Activated CD4-positive, alpha-beta T cell treated with anti-CD3 and anti-CD28 coated beads for 36 hours (primary cell): ENCODE measurements at regions not wholly inside any gene's neighbourhood (a gene's known extent, or its start where the extent isn't known, plus 50 kb on each side); places are given as distances from the start of the nearest gene placed in this dataset.

Experiments used
- ATAC-seq: fragments of 200-7000 bp; cut with Tn5 transposase; one replicate; pipeline ENCODE4 v1.10.0; 2021; ENCODE audit warnings: mild to moderate bottlenecking, moderate library complexity
- CTCF ChIA-PET: fragments of 350-600 bp; sonication (Branson Sonifier 250); formaldehyde crosslinking; loops from one replicate; lab custom pipeline; 2021; ENCODE audit warnings: antibody characterized with exemption; lab: Charles Lee
- POLR2A ChIA-PET: fragments of 350-600 bp; sonication (Branson Sonifier 250); formaldehyde crosslinking; loops from one replicate; lab custom pipeline; 2021; ENCODE audit warnings: antibody characterized with exemption, inconsistent platforms; lab: Charles Lee
- DNase-seq: peaks from one replicate; pipeline ENCODE4 v3.0.0-alpha.2; 2020
- H3K27ac Mint-ChIP-seq: one replicate; pipeline ENCODE4 v1.8.0; 2021; ENCODE audit warnings: mixed read lengths
- H3K27me3 Mint-ChIP-seq: one replicate; pipeline ENCODE4 v1.8.0; 2021; ENCODE audit warnings: mixed read lengths
- H3K36me3 Mint-ChIP-seq: one replicate; pipeline ENCODE4 v1.8.0; 2021; ENCODE audit warnings: low read depth, mixed read lengths
- H3K4me1 Mint-ChIP-seq: one replicate; pipeline ENCODE4 v1.8.0; 2021; ENCODE audit warnings: mixed read lengths
- H3K4me3 Mint-ChIP-seq: one replicate; pipeline ENCODE4 v1.8.0; 2021; ENCODE audit warnings: mild to moderate bottlenecking, moderate library complexity, mixed read lengths
- H3K9me3 Mint-ChIP-seq: one replicate; pipeline ENCODE4 v1.8.0; 2021; ENCODE audit warnings: low read depth, mixed read lengths
- intact Hi-C, 2 experiments: fragments of 100-400 bp; cut with DNase I in 1 of 2; cut with micrococcal nuclease in 1 of 2; formaldehyde crosslinking; loops; one replicate each; pipeline versions ENCODE4 v1.14.2 to v1.15.1; 2022 to 2024; cut with DNase I, micrococcal nuclease

- no peak for ATAC-seq
- intact Hi-C loops = no loop called here
- H3K36me3 Mint-ChIP-seq = no peaks in the 10 kb centered on the region
- DNase-seq = no peak
- H3K27ac Mint-ChIP-seq = no peak overlapping the region
- H3K4me1 Mint-ChIP-seq = no peaks in the 10 kb centered on the region
- H3K4me3 Mint-ChIP-seq = no peak overlapping the region
- ChIA-PET CTCF (no interaction called here), POLR2A (no interaction called here)
- H3K9me3 Mint-ChIP-seq = no peaks in the 10 kb centered on the region
- H3K27me3 Mint-ChIP-seq = peaks cover 2% of the 10 kb centered on the region
These were observed 156.2 kb upstream of the JARID2 start for GRCh38 chr6:15089569-15090144.

- H3K36me3 Mint-ChIP-seq = no peaks in the 10 kb centered on the region
- no peak overlapping the region for H3K4me3 Mint-ChIP-seq
- H3K27ac Mint-ChIP-seq = no peak overlapping the region
- intact Hi-C loops = no loop called here
- peaks cover 2% of the 10 kb centered on the region for H3K27me3 Mint-ChIP-seq
- ATAC-seq (no peak), DNase-seq (no peak)
- POLR2A ChIA-PET = no interaction called here
- H3K4me1 Mint-ChIP-seq = no peaks in the 10 kb centered on the region
- CTCF ChIA-PET = no interaction called here
- no peaks in the 10 kb centered on the region for H3K9me3 Mint-ChIP-seq
These were observed 155.7 kb upstream of the JARID2 start for GRCh38 chr6:15090145-15090579.

- POLR2A ChIA-PET = interaction anchor here (0.6 kb wide), 1 partner anchor 592 kb away, joined by 4 read pairs; no protein-coding TSS in a partner anchor
- CTCF ChIA-PET = no interaction called here
- intact Hi-C loops = no loop called here
- no peak overlapping the region for H3K27ac Mint-ChIP-seq
- H3K27me3 Mint-ChIP-seq = peaks cover 2% of the 10 kb centered on the region
- no peaks in the 10 kb centered on the region for H3K9me3 Mint-ChIP-seq
- DNase-seq (no peak), ATAC-seq (no peak)
- H3K36me3 Mint-ChIP-seq = no peaks in the 10 kb centered on the region
- no peaks in the 10 kb centered on the region for H3K4me1 Mint-ChIP-seq
- H3K4me3 Mint-ChIP-seq = no peak overlapping the region
These were observed 155.0 kb upstream of the JARID2 start for GRCh38 chr6:15090745-15091384.

- H3K4me1 Mint-ChIP-seq = peaks cover 4% of the 10 kb centered on the region
- intact Hi-C loops = no loop called here
- no peak overlapping the region for H3K27ac Mint-ChIP-seq
- ATAC-seq (no peak), DNase-seq (no peak)
- ChIA-PET CTCF (no interaction called here), POLR2A (no interaction called here)
- H3K9me3 Mint-ChIP-seq = no peaks in the 10 kb centered on the region
- peaks cover 2% of the 10 kb centered on the region for H3K27me3 Mint-ChIP-seq
- no peaks in the 10 kb centered on the region for H3K36me3 Mint-ChIP-seq
- no peak overlapping the region for H3K4me3 Mint-ChIP-seq
These were observed 148.7 kb upstream of the JARID2 start for GRCh38 chr6:15096894-15097837.

GRCh38 chr6:15101130-15101529 is 144.7 kb upstream of the JARID2 start:
- peaks cover 2% of the 10 kb centered on the region for H3K36me3 Mint-ChIP-seq
- no peak for DNase-seq
- intact Hi-C loops = no loop called here
- H3K27me3 Mint-ChIP-seq = no peaks in the 10 kb centered on the region
- ChIA-PET POLR2A (no interaction called here), CTCF (no interaction called here)
- no peak for ATAC-seq
- no peak overlapping the region for H3K4me3 Mint-ChIP-seq
- peaks cover 2% of the 10 kb centered on the region for H3K9me3 Mint-ChIP-seq
- H3K4me1 Mint-ChIP-seq = peaks cover 4% of the 10 kb centered on the region
- H3K27ac Mint-ChIP-seq = no peak overlapping the region

GRCh38 chr6:15102241-15102640 is 143.6 kb upstream of the JARID2 start:
- H3K27me3 Mint-ChIP-seq = no peaks in the 10 kb centered on the region
- H3K4me3 Mint-ChIP-seq = no peak overlapping the region
- intact Hi-C loops = no loop called here
- peaks cover 2% of the 10 kb centered on the region for H3K36me3 Mint-ChIP-seq
- ATAC-seq (no peak), DNase-seq (no peak)
- peaks cover 2% of the 10 kb centered on the region for H3K9me3 Mint-ChIP-seq
- H3K27ac Mint-ChIP-seq = no peak overlapping the region
- ChIA-PET POLR2A (no interaction called here), CTCF (no interaction called here)
- no peaks in the 10 kb centered on the region for H3K4me1 Mint-ChIP-seq

GRCh38 chr6:15106958-15107643 is 138.8 kb upstream of the JARID2 start:
- no peak overlapping the region for H3K4me3 Mint-ChIP-seq
- DNase-seq = no peak
- H3K27ac Mint-ChIP-seq = no peak overlapping the region
- no peaks in the 10 kb centered on the region for H3K27me3 Mint-ChIP-seq
- H3K4me1 Mint-ChIP-seq = peaks cover 2% of the 10 kb centered on the region
- ATAC-seq = no peak
- ChIA-PET POLR2A (no interaction called here), CTCF (no interaction called here)
- H3K36me3 Mint-ChIP-seq = peaks cover 2% of the 10 kb centered on the region
- H3K9me3 Mint-ChIP-seq = peaks cover 2% of the 10 kb centered on the region
- intact Hi-C loops = no loop called here

- CTCF ChIA-PET = no interaction called here
- no peak overlapping the region for H3K4me3 Mint-ChIP-seq
- ATAC-seq (no peak), DNase-seq (no peak)
- no peak overlapping the region for H3K27ac Mint-ChIP-seq
- peaks cover 2% of the 10 kb centered on the region for H3K36me3 Mint-ChIP-seq
- H3K27me3 Mint-ChIP-seq = no peaks in the 10 kb centered on the region
- H3K9me3 Mint-ChIP-seq = peaks cover 2% of the 10 kb centered on the region
- intact Hi-C loops = no loop called here
- peaks cover 2% of the 10 kb centered on the region for H3K4me1 Mint-ChIP-seq
- POLR2A ChIA-PET = no interaction called here
These were observed 138.1 kb upstream of the JARID2 start for GRCh38 chr6:15107644-15108382.

- no peak for DNase-seq
- Mint-ChIP-seq H3K27ac (no peak overlapping the region), H3K4me1 (peaks cover 2% of the 10 kb centered on the region), H3K27me3 (no peaks in the 10 kb centered on the region), H3K36me3 (peaks cover 2% of the 10 kb centered on the region), H3K4me3 (no peak overlapping the region), H3K9me3 (peaks cover 2% of the 10 kb centered on the region)
- intact Hi-C loops = no loop called here
- no peak for ATAC-seq
- POLR2A ChIA-PET = no interaction called here
- CTCF ChIA-PET = no interaction called here
These were observed 137.5 kb upstream of the JARID2 start for GRCh38 chr6:15108383-15108715.

- H3K9me3 Mint-ChIP-seq = peaks cover 2% of the 10 kb centered on the region
- POLR2A ChIA-PET = no interaction called here
- peaks cover 2% of the 10 kb centered on the region for H3K36me3 Mint-ChIP-seq
- no peak overlapping the region for H3K4me3 Mint-ChIP-seq
- H3K4me1 Mint-ChIP-seq = peaks cover 2% of the 10 kb centered on the region
- H3K27me3 Mint-ChIP-seq = no peaks in the 10 kb centered on the region
- intact Hi-C loops = no loop called here
- CTCF ChIA-PET = no interaction called here
- H3K27ac Mint-ChIP-seq = no peak overlapping the region
- ATAC-seq (no peak), DNase-seq (no peak)
These were observed 136.4 kb upstream of the JARID2 start for GRCh38 chr6:15109338-15110090.
